ENCODE measurements at regions not wholly inside any gene's neighbourhood (a gene's known extent, or its start where the extent isn't known, plus 50 kb on each side); places are given as distances from the start of the nearest gene placed in this dataset.

- TF ChIP-seq EZH2 (IDR thresholded peaks at IDR 0.05; ENCODE audit: borderline replicate concordance, low read depth, low read length) (no peak), ZC3H8 (IDR thresholded peaks at IDR 0.05) (no peak), ZNF12 (CRISPR knock-in tag; IDR thresholded peaks at IDR 0.05) (no peak), SPI1 (IDR thresholded peaks at IDR 0.05; ENCODE audit: borderline replicate concordance, low read depth, low read length) (no peak)
Observed at GRCh38 chr16:14384745-14385144, 245.3 kb downstream of the PARN start.
